ENCODE measurements at regions not wholly inside any gene's neighbourhood (a gene's known extent, or its start where the extent isn't known, plus 50 kb on each side); places are given as distances from the start of the nearest gene placed in this dataset.
"Not testable (repeated sequence)": the region's sequence is repeated elsewhere in the genome, so short reads cannot be mapped to it uniquely, and the experiment has no call there.

DNA sequence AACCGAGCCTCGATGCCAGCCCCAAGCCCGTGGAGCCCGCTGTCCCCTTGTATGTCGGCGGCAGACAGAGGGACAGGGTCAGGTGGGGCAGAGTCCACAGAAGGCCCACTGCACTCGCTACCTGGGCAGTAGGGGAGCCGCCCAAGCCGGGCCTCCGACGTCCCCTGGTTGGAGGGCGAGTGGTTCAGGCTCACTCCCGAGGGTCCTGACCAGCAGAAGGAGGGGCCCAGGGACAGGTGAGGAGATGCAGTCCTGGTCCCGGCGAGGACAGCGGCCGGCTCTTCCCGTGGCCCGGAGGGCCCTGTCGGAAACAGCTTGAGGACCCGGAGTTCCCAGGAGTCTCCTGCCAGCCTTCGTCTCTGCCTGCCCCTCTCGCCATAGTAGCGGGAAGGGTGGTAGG lies 216.7 kb upstream of the SFSWAP start:
- DNase-seq, result no peak

DNA sequence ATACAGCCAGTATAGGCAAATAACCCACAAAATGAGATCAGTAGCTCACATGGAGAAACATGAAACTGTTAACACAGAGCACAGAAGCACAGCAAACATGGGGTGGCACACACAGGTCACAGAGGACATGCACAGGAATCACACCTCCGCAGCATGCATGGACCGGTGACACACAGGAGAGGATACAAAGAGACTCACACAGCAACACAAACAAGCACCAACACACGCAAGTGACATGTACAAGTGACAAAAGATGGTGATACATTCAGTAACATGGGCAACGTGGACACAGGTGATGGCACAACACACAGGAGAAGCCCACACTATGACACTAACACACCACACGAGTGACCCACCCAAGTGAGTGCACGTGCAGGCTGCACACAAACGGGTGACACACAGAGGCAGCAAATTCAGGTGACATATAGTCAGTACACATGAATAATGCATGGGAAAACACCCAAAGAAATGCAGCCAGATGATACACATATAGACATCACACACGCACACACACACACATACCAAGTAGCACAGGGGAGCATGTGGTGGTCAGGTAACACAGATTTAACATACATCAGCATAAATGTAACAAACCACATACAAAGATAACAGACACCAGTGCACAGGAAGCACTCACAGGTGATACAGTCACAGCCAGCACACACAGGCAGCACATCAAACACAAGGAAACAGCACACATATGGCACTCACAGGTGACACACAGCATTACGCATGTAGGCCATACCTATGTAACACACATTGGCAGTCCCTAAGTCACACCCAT lies 216.0 kb upstream of the SFSWAP start:
- DNase-seq, result no peak

DNA sequence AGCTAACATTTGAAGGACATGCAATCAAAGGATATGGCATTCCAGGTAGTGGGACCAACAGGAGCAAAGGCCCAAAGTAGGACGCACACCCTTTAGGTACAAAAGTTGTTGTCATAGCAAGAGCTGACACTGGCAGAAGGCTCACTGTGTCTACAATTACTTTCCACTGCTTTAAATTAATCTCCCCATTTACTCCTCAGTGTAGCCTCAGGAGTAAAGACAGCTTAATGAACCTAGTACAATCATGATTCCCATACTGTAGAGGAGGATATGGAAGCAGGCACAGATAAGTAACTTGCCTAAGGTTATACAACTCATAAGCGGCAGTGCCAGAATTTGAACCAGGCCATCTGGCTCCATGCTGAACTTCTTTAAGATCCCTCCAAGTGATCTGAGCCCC lies 212.9 kb upstream of the SFSWAP start:
- DNase-seq, result no peak

DNA sequence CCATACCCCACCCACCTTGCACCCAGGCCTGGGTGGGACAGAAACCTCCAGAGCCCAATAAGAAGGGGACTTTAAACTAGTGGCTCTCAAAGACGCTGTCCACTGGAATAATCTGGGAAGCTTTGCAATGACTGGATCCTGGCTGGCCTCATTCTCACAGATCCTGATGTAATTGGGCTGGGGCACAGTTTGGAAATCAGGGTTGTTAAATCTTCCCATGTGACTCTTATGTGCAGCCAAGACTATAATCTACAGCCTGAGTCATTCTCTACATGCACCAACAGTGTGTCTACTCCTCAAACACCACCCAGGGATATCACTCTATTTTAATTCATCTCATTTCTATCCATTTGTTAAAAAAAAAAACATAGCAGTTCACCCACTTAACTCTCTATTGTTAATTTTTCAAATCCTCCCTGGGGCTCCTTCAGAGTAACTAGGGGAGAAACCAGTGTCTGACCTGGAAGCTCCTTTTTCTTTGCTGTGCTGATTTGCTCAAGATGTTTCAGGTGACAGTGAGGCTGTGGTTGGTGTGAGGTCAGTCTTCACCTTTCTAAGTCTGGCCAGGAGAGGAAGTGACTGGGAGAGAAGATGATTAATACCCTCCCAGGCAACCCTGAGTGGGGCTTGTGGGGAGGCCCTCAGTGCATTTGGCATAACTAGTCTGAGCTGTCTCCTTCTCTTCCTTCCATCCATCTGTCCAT lies 211.6 kb upstream of the SFSWAP start:
- DNase-seq, result no peak

DNA sequence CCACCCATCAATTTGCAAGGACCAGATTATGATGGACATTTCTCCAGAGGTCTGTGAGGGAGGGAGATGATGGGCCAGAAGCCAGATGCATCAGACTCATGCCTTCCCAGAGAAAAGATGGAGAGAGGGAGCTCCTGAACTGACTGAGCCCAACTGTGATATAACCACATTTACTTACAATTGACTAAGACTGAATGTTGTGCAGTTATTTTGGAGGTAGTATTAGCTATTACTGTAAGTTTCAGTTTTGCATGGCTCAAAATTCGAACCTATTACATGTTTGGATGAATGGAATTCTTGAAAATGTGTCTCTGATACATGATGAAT lies 211.1 kb upstream of the SFSWAP start:
- no peak for DNase-seq

DNA sequence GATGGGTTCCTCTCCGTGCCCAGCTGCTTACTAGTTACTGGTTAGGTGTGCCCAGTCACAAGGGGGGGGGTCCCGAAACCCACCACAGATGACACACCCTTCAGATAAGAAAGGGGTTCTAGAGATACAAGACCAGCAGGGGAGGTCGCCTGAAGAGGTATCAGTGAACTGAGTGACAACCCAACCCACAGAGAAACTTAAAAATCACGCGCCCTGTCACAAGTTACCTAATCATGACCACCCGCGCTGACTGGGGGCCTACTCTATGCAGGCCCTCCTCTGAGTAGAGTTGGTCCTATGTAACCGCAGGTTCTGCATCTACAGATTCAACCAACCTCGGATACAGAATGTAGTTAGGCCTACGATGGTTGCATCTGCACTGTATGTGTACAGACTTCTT lies 210.3 kb upstream of the SFSWAP start:
- DNase-seq, result no peak

DNA sequence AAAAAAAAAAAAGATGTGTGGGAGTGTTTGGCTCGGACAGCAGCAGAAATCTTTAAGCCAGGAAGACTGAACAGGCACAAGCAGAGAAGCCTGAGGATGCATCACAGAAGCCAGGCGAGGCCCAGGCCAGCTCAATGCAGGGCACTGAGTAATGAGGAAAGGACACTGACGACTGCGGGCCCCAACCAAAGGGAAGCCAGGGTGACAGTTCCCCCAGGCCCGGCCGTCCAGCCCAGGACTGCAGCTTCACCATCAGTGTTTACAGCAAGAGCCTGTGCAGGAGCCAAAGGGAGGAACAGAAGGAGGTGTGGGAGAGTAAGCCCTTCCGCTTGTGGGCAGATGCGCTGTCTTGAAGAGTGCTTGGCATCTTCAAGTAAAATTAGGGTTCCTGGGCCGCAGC lies 205.3 kb upstream of the SFSWAP start:
- DNase-seq, result no peak

DNA sequence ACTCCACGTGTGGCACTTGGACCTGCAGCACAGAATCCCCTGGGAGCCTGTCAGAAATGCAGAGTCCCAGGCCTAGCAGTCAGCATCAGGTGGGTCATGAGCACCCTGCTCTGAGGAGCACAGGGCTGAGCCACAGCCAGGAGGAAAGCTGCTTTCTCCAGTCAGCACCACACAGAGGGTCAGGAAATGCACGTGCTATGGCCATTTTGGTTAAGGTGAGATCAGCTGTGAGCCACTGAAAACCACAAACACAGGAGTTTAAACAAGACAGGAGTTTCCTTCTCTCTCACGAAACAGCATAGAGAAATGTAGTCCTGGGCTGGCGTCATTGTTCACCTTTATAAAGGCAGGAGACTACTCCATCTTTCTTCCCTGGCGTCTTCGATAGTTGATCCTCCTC lies 204.5 kb upstream of the SFSWAP start:
- DNase-seq, result no peak

DNA sequence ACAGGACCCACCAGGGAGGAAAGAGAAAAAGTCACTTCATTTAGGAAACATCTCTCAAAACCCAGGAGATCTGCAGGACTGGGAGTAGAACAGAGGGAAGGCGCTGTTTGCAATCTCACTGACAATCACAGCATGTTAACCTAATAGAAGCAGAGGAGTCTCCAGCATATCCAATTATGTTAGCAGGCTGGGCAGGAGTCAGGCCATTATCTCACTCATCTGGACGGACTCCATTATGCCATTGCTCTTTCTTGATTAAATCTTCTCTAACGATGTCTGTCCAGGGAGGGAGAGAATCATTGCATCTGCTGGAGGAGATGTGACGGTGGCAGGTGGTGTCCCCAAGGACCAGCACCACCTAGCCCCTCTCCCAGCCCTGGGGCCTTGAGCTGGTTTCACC lies 203.8 kb upstream of the SFSWAP start:
- DNase-seq, result no peak

DNA sequence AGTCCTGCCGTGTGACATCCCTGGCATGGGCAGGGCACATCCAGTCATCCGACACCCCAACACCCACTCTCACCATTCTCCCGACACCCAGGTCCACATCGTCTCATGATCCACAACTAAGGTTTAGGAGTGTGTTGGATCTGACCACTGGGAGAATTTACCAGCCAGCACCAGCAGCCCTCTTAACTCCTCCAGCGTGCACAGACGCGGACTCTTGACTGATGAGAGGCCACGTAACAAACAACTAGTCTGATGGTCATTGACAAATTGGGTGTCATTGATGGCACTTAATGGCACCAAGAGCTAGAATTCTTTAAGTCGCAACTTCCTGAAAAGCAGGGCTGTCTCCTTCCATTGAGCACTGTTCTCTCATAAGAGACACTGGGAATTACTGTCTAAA lies 203.0 kb upstream of the SFSWAP start:
- DNase-seq, result no peak

DNA sequence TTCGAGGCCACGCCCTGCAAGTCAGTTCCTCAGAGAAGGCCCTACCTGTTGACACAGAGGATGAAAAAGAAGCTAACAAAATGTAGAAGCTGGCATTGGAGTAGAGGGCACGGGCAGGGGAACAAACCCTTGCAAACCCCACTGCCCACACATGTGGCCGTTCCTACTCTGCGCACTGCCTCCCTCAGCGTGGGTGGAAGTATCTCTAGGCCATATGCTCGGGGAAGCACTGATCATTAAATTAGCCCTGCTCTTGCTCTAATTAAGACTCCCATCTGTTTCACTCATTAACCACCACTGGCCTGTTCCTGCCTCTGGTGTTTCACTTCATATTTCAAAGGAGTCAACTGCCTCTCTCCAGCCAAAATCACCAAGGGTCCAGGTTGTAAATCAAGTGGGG lies 201.2 kb upstream of the SFSWAP start:
- no peak for DNase-seq

DNA sequence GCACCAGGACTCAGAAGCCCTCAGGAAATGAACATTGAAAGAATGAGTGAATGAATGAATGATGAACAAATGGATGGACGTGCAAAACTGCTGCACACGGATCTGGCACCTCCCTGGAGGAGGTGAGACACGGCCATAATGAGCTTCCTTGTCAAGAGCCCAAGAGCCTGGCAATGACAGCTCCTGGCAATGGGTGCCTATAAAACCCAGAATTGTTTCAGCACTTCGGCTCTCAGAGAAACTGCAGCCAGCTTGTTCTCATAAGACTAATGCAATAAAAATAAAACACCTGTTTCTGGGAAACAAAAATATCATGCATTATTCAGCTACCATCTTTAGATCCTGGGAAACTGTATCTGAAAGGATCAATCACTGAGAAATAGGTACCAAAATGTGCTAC lies 200.5 kb upstream of the SFSWAP start:
- DNase-seq, result no peak

DNA sequence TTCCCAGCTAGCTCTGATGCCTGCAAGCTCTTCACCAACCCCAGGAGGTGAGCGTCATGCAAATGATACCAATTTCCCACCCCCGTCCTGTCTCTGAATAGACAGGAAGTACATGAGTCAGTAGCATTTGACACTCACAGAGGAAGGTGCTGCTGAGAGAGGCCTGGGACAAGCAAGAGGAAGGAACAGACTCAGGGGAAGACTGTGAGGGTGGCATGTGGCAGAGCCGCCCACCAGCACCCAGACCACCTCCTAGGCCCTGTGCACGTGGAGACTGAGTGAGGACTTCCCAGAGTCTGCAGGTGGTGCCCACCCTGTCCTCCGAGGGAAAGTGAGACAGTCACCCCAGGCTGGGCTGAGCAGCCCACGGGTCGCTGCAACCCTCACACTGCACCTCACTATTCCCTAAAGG lies 199.5 kb upstream of the SFSWAP start:
- DNase-seq, result peak; percentile 44

DNA sequence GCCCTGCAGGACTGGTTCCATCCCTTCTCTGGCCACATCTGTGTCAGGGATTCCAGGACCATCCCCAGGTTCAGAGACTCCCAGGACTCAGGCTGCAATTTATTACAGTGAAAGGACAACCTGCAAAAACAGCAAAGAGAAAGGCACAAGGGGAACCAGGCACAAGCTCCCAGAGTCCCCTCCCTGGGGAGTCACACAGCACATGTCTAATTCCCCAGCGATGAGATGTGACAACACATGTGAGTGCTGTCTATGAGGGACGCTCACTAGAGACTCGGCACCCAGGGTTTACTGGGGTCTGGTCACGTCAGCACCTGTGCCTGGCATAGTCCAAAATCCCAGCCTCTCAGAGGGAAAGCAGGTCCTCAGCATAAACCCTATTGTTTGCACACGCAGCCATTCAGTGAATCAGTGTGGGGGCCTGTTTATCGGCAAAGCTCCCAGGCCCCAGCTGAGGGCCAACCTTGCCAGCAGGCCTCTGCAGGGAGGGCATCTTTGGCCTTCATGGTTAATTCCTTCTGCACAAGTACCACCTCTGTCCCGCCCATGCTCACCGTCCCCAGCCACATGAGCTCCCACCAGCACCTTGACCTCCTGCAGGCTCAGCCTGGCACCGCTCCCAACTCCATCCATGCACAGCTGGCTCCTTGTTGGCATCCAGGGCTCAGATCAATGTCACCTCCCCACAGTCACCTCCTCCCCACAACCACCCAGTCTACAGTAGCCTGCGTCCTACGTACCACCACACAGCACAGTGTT lies 198.9 kb upstream of the SFSWAP start:
- DNase-seq, result no peak

DNA sequence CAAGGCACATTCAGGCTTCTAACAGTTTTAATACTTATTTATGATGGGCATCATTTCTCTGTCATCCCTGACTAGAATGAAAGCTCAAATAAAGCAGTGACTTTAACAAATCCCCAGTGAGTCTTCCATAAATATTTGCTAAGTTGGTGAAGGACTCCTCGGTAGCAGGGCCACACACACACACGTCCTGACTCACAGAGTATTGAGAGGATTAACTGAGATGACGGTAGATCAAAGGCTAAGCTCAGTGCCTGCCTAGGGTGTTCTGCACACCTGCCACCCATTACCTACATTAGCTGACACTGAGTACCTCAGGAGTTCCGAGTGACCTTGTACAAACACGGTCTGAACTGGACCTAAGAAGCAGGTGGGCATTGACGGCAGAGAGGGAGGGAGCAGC lies 197.3 kb upstream of the SFSWAP start:
- no peak for DNase-seq

DNA sequence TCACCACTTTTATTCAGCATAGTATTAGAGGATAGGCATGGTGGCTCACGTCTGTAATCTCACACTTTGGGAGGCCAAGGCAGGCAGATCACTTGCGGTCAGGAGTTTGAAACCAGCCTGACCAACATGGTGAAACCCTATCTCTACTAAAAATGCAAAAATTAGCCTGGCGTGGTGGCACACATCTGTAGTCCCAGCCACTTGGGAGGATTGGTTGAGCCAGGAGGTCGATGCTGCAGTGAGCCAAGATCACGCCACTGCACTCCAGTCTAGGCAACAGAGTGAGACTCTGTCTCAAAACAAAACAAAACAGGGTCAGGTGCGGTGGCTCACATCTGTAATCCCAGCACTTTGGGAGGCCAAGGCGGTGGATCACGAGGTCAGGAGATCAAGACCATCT lies 190.3 kb upstream of the SFSWAP start:
- not testable (repeated sequence) for DNase-seq

DNA sequence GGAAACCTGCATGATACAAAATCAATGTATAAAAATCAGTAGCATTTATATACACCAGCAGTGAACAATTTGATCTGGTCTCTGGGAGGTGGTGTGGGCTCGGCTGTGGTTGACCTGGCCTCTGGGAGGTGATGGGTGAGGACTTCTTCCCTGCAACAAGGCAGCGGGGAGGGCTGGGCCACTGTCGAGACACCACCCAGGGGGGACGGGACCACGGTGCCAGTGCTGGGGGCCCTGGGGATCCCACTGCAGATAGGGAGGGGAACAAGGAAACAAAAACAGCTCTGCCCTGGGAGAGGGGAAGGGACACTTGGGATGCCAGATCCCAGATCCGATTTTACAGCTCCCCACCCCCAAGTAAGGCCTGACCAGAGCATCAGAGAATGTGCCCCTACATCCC lies 189.6 kb upstream of the SFSWAP start:
- DNase-seq, result no peak

DNA sequence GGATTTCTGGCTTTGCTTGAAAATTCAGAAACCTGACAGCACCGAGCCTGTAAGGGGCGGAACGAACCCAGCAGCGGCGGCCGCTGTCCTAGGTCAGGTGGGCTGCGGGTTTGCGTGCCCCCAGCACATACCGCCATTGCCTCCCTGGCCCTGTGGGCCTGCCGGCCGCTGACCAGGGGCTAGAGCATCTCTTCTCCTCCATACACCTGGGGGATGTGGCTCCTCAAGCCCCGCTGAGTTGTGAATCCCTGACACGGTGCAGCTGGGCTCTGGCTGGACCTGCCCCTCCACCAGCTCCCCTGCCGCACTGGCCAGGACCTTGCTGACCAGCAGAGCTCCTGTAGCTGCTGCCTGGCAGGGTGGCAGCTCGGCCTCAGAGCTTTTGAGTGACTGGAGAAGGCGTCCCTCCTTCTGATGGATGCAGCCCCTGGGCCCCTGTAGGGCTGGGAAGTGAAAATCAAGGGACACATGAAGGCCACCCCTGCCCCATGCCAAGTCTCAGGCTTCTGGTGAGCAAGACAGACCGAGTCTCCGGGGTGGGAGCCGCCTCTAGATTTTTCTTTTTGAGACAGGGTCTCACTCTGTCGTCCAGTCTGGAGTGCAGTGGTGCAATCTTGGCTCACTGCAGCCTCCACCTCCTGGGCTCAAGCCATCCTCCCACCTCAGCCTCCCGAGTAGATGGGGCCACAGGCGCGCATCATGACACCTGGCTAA lies 184.9 kb upstream of the SFSWAP start:
- DNase-seq, result no peak

DNA sequence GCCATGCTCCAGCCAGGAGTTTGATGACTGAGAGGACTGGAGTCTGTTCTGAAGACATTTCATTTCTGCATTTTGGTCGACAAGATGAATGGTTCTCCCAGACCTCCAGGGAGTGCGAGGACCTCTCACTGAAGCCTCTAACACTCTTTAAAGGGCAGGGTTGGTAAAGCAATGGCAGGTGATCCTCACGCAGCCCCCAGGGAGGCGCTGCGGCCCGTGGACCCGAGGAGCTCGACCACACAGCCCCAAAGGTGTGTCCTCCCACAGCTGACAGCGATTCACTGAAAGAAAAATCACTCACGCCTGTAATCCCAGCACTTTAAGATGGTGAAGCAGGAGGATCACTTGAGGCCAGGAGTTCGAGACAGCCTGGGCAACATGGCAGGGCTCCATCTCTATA lies 183.8 kb upstream of the SFSWAP start:
- no peak for DNase-seq

DNA sequence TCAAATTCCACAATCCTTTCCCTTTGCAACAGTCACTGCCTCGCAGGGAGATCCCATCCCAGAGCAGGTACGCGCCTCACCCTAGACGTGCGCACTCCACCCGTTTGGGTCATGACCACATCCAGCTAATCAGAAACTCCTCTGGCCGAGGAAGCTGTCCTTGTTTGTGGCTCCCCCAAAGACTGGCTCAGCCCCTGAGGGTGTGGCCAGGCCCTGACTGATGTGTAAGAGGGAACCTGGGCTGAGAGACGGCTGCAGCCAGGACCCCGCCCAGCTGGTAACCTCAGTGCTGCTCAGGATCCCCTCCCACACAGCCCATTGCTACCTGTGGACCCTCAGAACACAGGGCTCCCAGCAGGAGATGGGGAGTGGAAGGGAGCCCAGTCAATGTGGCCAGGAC lies 183.2 kb upstream of the SFSWAP start:
- no peak for DNase-seq

DNA sequence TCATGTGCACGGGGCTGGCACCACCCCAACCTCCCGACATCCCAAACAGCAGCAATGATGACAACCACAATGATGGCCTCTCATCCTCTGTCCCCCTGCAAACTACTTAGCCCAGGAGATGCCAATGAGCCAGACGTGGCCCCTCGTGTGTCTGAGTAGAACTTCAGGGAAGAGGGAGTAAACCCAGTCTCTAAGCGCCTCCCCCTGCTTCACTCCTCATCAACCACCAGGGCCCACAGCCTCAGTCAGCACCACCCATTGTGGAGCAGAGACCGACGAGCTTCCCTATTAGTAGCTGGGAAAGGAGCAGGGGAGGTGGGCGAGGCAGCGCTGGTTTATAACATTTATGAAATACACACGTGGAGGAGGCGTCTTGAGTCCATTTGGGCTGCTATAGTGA lies 182.7 kb upstream of the SFSWAP start:
- DNase-seq, result no peak

DNA sequence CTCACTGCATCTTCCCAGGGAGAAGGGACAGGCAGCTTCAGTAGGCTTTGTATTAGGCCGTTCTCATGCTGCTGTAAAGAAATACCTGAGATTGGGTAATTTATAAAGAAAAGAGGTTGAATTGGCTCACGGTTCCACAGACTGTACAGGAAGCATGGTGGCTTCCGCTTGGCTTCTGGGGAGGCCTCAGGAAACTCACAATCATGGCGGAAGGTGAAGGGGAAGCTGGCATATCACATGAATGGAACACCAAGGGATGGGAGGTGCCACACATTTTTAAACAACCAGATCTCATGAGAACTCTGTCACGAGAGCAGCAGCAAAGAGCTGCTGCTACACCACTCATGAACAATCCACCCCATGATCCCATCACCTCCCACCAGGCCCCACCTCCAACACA lies 182.2 kb upstream of the SFSWAP start:
- no peak for DNase-seq

DNA sequence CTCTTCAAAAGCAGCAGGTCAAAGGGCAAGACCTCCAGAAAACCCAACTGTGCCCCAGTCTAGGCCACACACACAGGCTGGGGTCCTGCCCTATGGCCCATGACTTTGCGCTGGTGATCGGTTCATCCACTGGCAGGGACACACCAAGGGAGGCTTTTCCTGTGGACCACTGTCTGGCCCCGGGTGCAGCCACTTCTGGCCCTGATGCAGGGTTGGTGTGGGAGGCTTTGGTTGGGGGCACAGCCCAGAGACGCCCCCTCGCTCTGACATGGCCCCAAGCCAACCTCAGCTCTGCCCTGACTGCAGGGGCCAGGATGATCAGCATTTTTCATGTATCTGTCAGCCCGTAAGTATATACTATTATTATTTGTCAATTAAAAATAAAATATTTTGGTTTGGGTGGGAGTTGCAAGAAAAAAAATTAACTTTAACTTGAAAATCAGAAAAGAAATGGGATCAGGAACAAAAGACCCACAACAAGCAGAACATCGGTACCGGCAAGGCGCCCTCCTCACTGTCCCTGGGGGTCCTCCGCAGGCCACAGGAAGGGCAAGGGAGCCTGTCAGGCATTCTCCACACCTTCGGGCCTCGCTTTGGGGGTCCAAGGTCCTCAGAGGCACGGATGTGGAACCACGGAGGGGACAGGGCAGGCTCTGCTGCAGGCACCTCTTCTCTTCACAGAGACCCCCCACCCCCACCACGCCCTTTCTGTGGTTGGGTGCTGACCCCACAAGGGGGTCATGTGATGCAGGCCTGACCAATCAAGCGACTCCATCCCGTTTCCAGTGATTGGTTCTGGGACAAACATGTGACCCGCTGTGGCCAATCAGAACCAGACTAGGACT lies 181.5 kb upstream of the SFSWAP start:
- DNase-seq, result no peak
